ENCODE measurements at regions not wholly inside any gene's neighbourhood (a gene's known extent, or its start where the extent isn't known, plus 50 kb on each side); places are given as distances from the start of the nearest gene placed in this dataset.

DNA sequence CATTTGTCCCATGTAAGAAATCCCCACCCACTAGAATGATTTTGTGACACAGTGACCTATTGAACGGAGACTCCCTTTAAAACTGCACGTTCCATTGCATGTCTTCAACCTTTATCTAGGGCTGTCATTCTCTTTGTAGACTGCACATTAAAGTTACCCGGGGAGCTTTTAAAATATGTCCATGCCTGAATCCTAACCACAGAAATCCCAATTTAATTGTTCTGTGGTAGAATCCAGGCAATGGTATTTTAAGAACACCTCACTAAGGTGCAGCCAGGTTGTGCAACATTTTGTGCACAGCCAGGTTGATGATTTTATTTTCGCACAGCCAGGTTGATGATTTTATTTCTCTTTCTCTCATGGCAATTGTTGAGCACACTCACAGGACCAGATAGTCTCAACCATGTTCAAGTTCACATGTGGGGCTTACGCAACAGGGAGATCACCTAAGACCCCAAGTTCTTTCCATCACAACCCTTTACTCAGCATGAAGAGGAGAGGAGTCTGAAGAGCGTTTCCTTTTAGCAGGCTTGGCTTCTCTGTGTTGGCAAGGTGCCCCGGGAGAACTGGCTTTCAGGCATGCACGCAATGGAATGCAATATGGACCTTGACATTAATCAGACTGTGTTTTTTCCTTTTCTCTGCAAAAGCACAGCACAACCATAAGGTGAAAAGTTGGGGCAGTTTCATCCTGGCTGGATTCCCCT, 467.3 kb upstream of the ETAA1 start:
- 38% methylated on average over 8 of the region's 8 CpGs for whole genome bisulfite sequencing
- ATAC-seq = no peak

DNA sequence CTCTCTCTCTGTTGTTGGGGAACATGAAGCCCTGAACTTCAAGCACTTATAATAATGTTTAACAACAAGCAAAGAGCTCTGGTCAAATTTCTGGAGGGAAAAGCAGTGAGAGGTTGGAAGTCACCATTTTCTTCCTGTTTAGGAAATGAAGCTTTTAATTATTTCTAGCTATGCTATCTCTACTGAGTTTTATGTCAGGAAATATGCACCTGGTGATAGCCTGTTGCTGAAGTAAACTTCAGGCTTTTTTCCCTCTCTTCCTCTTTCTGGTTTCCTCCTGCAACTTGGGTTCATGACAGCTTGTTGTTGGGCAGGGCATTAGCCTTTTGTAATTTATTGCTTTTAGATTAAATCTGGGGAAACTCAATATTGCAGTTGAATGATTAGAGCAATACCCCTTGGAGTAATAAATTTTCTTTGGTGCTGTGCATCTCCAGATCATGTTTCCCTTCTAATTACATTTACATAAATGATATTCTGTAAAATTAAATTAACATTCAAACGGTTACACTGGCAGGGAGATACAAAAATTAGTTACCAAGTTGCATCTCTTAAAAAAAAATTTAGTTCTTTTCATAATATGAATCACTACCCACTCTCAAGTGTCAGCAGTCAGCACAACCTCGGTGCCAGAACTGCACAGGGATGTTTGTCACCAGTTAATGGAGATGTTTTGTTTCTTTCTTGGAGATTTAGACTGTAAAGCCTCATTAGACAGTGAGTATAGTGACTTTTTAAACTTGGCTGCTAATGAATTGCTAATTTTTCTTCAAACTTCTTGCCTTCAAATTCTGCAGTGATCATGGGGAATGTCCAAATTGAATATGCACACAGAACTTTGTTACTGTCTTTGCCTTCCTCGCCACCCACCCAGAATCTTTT, 466.6 kb upstream of the ETAA1 start:
- Histone ChIP-seq H3K27ac (ENCODE audit: low read length) (no peak overlapping the region), H3K4me3 (ENCODE audit: low read length) (no peak overlapping the region), H3K27me3 (ENCODE audit: control insufficient read depth, insufficient read depth) (no peaks in the 10 kb centered on the region), H3K9me3 (ENCODE audit: control insufficient read depth, low read length) (no peaks in the 10 kb centered on the region), H3K4me1 (ENCODE audit: control insufficient read depth, insufficient read depth, low read length) (no peaks in the 10 kb centered on the region)
- intact Hi-C loops (cut with DNase I) = no loop called here
- WGBS = 67% methylated on average over 3 of the region's 3 CpGs
- DNase-seq (peak in 2 of 3 donors; percentile 8 to 17), ATAC-seq (no peak)

More for the DNA sequence above, 467.3 kb upstream of the ETAA1 start:
- no peaks in the 10 kb centered on the region for H3K27me3 ChIP-seq (ENCODE audit: control insufficient read depth, insufficient read depth)
- intact Hi-C loops (cut with DNase I) = no loop called here
- no peak overlapping the region for H3K4me3 ChIP-seq (ENCODE audit: low read length)
- H3K4me1 ChIP-seq (ENCODE audit: control insufficient read depth, insufficient read depth, low read length) = no peaks in the 10 kb centered on the region
- H3K27ac ChIP-seq (ENCODE audit: low read length) = no peak overlapping the region
- no peaks in the 10 kb centered on the region for H3K9me3 ChIP-seq (ENCODE audit: control insufficient read depth, low read length)
- peak; percentile 32 to 82 (median 54) for DNase-seq

DNA sequence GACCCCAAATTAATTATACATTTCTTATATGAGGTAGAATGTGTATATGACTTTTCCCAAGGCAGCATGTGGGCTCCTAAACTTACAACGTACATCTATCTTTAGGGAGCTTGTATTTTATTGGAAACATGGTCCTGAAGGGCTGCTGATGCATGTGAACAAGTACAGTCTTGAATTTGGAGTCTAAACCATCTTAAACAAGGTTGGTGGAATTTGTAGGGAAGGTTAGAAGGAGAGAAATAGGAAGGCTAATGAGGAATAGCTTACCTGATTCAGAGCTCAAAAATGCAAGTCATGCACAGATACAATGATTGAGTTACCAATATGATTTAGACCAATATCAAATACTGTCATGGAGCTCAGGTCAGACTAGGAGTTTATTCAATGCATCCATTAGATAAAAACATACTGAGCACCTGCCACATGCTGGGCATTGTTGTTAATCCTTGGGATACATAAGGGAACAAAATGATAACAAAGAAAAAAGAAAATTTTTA, 458.6 kb upstream of the ETAA1 start:
- intact Hi-C loops (cut with DNase I) = no loop called here
- no peaks in the 10 kb centered on the region for H3K9me3 ChIP-seq (ENCODE audit: control insufficient read depth, low read length)

DNA sequence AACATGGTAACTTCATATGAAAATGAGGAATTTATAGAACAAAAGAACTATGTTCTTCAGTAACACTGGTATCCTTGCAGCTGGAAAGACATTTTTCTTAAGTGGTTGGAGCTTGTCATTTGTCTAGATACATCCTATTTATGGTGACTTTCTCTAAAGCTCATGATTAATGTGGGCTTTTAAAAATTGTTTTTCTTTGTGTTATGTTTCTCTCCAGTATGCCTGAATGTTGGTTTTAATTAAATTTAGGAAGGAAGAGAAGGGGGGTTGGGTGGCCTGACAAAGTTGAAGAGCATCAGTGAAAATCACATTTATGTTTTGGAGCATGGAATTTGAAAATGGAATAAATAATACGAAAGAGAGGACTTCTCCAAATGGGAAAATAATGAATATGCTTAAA, 457.1 kb upstream of the ETAA1 start:
- intact Hi-C loops (cut with DNase I) = no loop called here

More for the DNA sequence above, 458.6 kb upstream of the ETAA1 start:
- no peak overlapping the region for H3K27ac ChIP-seq (ENCODE audit: low read length)
- DNase-seq (no peak), ATAC-seq (no peak)
- no peaks in the 10 kb centered on the region for H3K4me1 ChIP-seq (ENCODE audit: control insufficient read depth, insufficient read depth, low read length)
- no peak overlapping the region for H3K4me3 ChIP-seq (ENCODE audit: low read length)
- H3K27me3 ChIP-seq (ENCODE audit: control insufficient read depth, insufficient read depth) = no peaks in the 10 kb centered on the region
- WGBS = 76% methylated on average over 1 of the region's 1 CpG

DNA sequence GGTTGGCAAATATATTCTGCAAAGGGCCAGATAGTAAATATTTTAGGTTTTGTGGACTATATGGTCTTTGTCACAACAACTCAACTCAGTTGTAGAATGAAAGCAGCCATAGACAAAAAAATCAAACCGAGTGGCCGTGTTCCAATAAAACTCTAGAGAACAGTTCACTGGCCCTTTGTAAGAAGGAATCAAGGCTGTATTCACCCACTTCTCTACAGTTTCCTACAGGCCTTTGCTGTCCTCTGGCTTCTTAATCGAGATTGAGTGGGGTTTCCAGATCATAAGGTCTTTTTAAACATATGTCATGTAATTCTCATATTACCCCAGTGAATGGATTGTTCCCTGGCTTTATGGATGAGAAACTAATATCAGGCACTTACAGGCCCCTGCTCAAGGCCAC, 448.9 kb upstream of the ETAA1 start:
- WGBS = 62% methylated on average over 3 of the region's 3 CpGs
- no peak overlapping the region for H3K4me3 ChIP-seq (ENCODE audit: low read length)
- ATAC-seq (no peak), DNase-seq (no peak)
- H3K9me3 ChIP-seq (ENCODE audit: control insufficient read depth, low read length) = no peaks in the 10 kb centered on the region
- intact Hi-C loops (cut with DNase I) = no loop called here
- H3K27me3 ChIP-seq (ENCODE audit: control insufficient read depth, insufficient read depth) = no peaks in the 10 kb centered on the region
- H3K4me1 ChIP-seq (ENCODE audit: control insufficient read depth, insufficient read depth, low read length) = no peaks in the 10 kb centered on the region
- no peak overlapping the region for H3K27ac ChIP-seq (ENCODE audit: low read length)

More for the DNA sequence above, 457.1 kb upstream of the ETAA1 start:
- Histone ChIP-seq H3K9me3 (ENCODE audit: control insufficient read depth, low read length) (no peaks in the 10 kb centered on the region), H3K4me3 (ENCODE audit: low read length) (no peak overlapping the region), H3K4me1 (ENCODE audit: control insufficient read depth, insufficient read depth, low read length) (no peaks in the 10 kb centered on the region), H3K27me3 (ENCODE audit: control insufficient read depth, insufficient read depth) (no peaks in the 10 kb centered on the region), H3K27ac (ENCODE audit: low read length) (no peak overlapping the region)
- DNase-seq = no peak
- ATAC-seq = no peak
- 77% methylated on average over 1 of the region's 1 CpG for WGBS

DNA sequence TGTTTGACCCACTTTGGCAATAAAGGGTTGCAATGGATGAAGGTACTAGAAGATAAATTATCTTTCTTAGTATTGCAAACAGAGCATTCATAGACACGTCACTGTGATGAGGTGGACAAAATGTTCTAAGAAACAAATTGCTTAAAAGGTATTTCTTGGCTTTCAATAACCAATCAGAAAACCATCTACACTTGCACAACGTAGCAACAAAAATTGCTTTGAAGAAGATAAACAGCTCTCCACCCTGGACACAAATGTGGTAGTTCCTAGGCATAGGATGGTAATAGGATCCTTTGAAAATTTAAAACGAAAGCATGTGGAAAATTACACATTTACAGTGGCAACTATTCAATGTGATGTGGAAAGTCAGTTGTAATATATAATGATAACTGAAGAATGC, 439.9 kb upstream of the ETAA1 start:
- no peaks in the 10 kb centered on the region for H3K4me1 ChIP-seq (ENCODE audit: control insufficient read depth, insufficient read depth, low read length)
- no peaks in the 10 kb centered on the region for H3K9me3 ChIP-seq (ENCODE audit: control insufficient read depth, low read length)
- no peaks in the 10 kb centered on the region for H3K27me3 ChIP-seq (ENCODE audit: control insufficient read depth, insufficient read depth)
- DNase-seq = no peak
- H3K4me3 ChIP-seq (ENCODE audit: low read length) = no peak overlapping the region
- no peak overlapping the region for H3K27ac ChIP-seq (ENCODE audit: low read length)
- intact Hi-C loops (cut with DNase I) = no loop called here
- no peak for ATAC-seq
- WGBS = 72% methylated on average over 3 of the region's 3 CpGs

DNA sequence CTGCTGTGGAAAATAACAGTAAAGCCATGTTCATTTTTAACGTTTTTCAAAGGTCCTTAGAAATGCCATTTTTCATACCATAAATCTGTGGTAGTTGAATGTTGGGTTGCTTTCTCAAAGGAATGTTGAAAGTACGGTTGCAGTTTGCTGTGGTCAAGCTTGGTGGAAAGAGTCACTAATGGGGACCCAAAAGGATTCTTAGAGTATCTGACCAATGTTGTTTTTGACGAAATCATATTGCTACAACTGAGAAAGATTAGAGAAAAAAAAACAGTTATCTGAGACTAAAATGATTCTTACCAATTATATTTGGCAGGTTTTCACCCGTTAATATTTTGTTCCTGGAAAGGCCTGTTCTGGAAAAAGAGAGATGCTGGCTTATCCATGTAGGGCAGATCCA, 439.5 kb upstream of the ETAA1 start:
- H3K27ac ChIP-seq (ENCODE audit: low read length) = no peak overlapping the region
- intact Hi-C loops (cut with DNase I) = no loop called here
- H3K4me3 ChIP-seq (ENCODE audit: low read length) = no peak overlapping the region
- H3K9me3 ChIP-seq (ENCODE audit: control insufficient read depth, low read length) = no peaks in the 10 kb centered on the region
- 64% methylated on average over 4 of the region's 4 CpGs for WGBS
- no peaks in the 10 kb centered on the region for H3K27me3 ChIP-seq (ENCODE audit: control insufficient read depth, insufficient read depth)
- no peaks in the 10 kb centered on the region for H3K4me1 ChIP-seq (ENCODE audit: control insufficient read depth, insufficient read depth, low read length)
- DNase-seq (no peak), ATAC-seq (no peak)

DNA sequence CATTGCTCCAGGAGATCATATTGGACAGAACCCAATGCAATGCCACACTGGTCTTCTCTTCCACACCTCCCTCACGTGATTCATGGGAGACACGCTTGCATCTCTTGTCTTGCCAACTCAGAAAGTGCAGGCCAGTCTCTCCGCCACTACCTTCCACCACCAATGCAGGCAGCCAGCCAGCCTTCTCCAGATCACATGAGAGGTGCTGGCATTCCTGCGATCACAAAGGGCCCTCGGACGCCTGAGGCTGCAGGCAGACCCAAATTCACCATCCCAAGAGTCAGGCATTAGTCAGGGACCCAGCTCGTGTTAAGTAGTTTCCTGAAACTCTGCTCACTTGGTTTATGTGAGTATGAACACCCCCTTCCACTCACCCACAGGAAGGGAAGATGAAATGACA, 437.0 kb upstream of the ETAA1 start:
- ATAC-seq (no peak), DNase-seq (peak in 1 of 3 donors; percentile 24)
- intact Hi-C loops (cut with DNase I) = no loop called here
- no peak overlapping the region for H3K27ac ChIP-seq (ENCODE audit: low read length)
- no peaks in the 10 kb centered on the region for H3K9me3 ChIP-seq (ENCODE audit: control insufficient read depth, low read length)
- no peak overlapping the region for H3K4me3 ChIP-seq (ENCODE audit: low read length)
- H3K4me1 ChIP-seq (ENCODE audit: control insufficient read depth, insufficient read depth, low read length) = no peaks in the 10 kb centered on the region
- 50% methylated on average over 7 of the region's 7 CpGs for WGBS
- no peaks in the 10 kb centered on the region for H3K27me3 ChIP-seq (ENCODE audit: control insufficient read depth, insufficient read depth)

DNA sequence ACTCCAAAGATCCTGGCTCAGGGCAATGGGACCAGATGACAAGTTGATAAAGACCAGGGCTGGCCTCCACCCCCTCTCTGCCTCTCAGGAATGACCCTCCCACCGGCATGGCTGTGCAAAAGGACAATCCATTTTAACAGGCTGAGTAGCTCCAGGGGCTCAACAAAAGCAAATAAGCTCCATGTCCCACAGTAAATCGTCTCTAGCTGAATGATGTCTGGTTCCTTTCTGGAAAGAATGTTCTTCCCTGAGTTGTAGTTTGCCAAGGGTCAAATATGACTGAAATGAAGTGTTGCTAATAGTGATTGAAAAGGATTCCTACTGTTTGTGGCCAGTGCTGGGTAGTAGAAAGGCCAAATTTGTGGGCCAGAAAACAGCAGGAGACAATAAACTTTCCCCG, 434.4 kb upstream of the ETAA1 start:
- ATAC-seq (no peak), DNase-seq (no peak)
- Histone ChIP-seq H3K27me3 (ENCODE audit: control insufficient read depth, insufficient read depth) (no peaks in the 10 kb centered on the region), H3K9me3 (ENCODE audit: control insufficient read depth, low read length) (no peaks in the 10 kb centered on the region), H3K4me1 (ENCODE audit: control insufficient read depth, insufficient read depth, low read length) (no peaks in the 10 kb centered on the region), H3K27ac (ENCODE audit: low read length) (no peak overlapping the region), H3K4me3 (ENCODE audit: low read length) (no peak overlapping the region)
- intact Hi-C loops (cut with DNase I) = no loop called here
- WGBS = 47% methylated on average over 3 of the region's 3 CpGs

DNA sequence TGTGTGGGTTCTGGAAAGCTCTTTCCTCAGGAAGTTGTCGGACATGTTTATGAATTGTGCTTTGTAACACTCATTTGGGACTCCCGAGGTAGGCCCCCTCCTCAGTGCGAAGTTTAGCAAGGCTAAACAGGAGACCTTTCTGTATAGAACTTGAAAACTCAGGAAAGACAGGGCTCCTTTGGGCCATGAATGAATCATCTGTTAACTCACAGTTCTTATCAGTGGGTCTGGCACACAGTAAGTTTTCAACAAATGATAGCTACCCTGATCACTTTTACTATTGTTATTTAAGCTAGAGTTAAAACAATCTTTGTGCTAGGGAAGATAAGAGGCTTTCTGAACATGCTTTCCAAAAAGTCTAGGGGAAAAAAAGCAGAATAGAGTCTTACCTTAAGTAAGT, 430.5 kb upstream of the ETAA1 start:
- H3K9me3 ChIP-seq (ENCODE audit: control insufficient read depth, low read length) = no peaks in the 10 kb centered on the region
- H3K27ac ChIP-seq (ENCODE audit: low read length) = no peak overlapping the region
- ATAC-seq (no peak), DNase-seq (no peak)
- no peak overlapping the region for H3K4me3 ChIP-seq (ENCODE audit: low read length)
- intact Hi-C loops (cut with DNase I) = no loop called here
- H3K4me1 ChIP-seq (ENCODE audit: control insufficient read depth, insufficient read depth, low read length) = no peaks in the 10 kb centered on the region
- no peaks in the 10 kb centered on the region for H3K27me3 ChIP-seq (ENCODE audit: control insufficient read depth, insufficient read depth)
- 49% methylated on average over 3 of the region's 3 CpGs for WGBS

DNA sequence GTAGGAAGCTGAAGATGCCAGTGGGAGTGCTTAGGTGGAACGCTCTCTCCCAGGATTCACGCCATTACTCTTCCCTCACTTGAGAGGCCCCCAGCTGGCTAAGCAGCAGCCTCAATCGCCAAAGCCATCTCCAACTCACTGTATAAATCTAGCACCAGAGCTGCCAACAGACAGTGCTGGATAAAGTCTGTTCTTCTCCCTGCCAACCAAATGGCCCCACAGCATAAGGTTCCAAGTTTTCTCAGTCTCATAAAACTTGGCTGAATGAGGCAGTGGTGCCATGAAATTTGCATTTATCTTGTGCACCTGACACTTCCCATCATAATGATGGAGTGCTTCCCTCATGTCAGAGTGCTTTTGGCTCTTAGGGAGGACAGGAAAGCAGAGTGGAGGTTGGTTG, 428.2 kb upstream of the ETAA1 start:
- Histone ChIP-seq H3K4me1 (ENCODE audit: control insufficient read depth, insufficient read depth, low read length) (no peaks in the 10 kb centered on the region), H3K9me3 (ENCODE audit: control insufficient read depth, low read length) (no peaks in the 10 kb centered on the region), H3K27me3 (ENCODE audit: control insufficient read depth, insufficient read depth) (no peaks in the 10 kb centered on the region), H3K27ac (ENCODE audit: low read length) (no peak overlapping the region), H3K4me3 (ENCODE audit: low read length) (no peak overlapping the region)
- intact Hi-C loops (cut with DNase I) = no loop called here
- WGBS = 88% methylated on average over 3 of the region's 3 CpGs
- DNase-seq (no peak), ATAC-seq (no peak)

All from right cardiac atrium (tissue), 5 donors.